NCI-H345 treated with DMSO at 0.1 percent for 48 hours (cell line): ENCODE measurements at regions not wholly inside any gene's neighbourhood (a gene's known extent, or its start where the extent isn't known, plus 50 kb on each side); places are given as distances from the start of the nearest gene placed in this dataset.

Experiments
- DNase-seq: peaks from one replicate; lab custom pipeline; 2025; ENCODE audit not compliant: unreplicated experiment; lab: John Stamatoyannopoulos, UW

DNA sequence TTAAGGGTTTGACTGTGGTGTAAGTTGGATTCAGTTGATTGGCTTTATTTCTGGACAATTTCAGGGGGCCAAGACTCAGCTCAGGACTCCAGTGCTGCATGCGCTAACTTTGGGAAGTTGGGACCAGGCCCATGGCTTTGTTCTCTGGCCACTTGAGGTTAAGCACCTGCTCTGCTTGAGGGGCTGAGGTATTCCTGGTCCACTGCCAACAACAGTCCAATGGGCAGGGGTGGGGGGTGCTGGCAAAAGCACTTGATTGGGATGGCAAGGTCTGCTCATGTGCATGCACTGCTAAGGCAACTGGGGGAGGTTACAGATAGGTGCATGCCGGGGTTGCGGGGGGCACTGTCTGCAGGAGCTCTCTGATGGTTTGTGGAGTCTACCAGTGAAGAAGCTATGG lies 52.6 kb upstream of the ASB17 start:
- DNase-seq, result no peak

GRCh38 chr1:75985827-75986226 lies 53.6 kb upstream of the ASB17 start:
- no peak for DNase-seq

GRCh38 chr1:75986478-75986877 lies 54.3 kb upstream of the ASB17 start:
- no peak for DNase-seq

DNA sequence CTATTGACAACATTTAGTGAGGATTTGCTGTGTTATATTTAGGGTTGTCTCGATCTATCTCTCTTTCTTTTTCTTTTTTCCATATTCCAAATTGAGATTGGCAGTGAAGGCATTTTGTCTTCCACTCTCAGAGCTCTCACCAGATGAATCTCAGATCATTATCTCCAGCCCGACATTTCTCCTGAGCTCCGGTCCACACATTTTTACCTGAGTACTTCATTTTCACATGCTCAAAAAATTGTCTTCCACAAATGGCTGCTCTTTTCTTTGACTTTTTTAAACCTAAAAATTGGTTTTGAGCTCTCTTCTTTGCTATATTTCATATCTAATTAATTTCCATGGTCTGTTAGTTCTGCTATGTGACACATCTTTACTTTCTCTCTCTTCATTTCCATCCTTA lies 56.9 kb upstream of the ASB17 start:
- no peak for DNase-seq

DNA sequence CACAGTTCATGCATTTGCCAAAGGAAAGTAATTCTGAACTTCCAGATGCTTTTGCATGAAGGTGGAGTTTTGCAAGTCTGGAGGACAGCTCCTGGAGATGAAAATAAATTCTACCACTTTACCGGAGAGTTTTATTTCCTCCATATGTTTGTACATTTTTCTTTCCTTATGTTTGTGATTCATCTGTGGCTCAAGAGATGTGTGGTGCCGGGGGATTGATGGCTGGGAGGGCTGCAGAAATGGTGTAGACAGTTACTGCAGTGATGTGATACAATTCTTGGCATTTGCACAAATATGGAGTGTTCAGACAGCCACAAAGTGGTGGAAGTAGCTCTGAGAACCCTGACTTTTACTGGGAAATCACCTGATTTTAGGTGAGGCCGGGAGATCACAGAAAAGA lies 58.5 kb upstream of the ASB17 start:
- no peak for DNase-seq

DNA sequence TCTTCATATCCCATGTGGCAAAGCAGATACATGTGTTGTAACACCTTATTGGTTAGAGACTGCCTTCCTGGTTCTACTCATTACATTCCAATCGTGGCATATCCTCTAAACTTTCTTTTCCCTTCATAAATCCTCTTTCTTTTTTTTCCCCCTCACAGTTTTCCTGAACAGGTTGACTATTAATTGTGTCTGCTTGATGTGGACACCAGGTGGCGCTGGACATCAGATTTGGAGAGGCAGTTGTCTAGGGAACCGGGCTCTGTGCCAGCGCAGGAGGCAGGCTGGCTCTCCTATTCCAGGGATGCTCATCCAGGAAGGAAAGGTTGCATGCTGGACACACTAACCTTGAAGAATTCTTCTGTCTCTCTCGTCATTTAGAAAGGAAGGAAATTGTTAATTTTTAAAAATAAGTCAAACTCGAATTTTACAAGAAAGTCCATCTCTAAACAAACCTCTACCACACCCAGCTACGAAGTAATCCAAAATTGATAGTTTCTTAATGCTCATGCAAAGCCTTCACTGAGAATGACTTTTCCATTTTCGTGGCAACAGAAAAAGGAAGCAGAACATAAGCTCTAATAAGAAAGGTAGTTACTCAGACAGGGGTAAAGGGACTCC lies 59.4 kb upstream of the ASB17 start:
- DNase-seq, result peak; percentile 87

DNA sequence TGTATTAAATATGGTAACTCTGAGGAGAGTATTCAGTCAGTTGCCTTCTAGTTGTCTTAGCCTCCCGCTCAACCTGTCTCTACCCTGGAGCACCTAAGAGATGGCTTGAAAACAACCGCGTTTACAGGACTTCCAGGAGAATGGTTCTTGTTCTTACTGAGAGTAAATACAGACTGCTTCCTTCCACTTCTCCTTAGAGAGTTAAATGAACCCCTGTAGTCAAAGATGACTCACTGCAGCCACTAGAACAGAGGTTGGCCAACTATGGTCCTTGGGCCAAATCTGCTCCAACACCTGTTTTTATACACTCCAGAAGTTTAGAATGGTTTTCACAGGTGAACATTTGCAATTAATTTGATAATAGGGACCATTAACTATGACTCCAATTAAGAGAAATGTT lies 60.1 kb upstream of the ASB17 start:
- no peak for DNase-seq

DNA sequence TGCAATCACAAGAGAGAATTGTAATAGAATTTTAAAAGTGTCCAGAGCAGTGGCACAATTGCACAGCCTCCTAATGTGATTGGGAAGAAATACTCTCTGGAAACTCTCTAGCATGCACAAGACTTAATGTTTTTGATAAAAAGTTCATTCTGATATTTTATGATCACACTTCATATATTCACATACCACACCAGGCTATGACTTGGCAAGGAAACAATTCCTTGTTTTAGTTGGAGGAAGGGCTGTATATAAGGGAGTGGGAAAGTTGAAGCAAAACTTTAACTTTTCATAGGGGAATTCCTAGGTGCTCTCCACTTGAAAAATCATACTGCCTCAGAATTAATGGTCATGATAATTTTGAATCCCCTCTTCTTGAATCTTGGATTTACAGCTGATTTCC lies 61.5 kb upstream of the ASB17 start:
- DNase-seq, result no peak

DNA sequence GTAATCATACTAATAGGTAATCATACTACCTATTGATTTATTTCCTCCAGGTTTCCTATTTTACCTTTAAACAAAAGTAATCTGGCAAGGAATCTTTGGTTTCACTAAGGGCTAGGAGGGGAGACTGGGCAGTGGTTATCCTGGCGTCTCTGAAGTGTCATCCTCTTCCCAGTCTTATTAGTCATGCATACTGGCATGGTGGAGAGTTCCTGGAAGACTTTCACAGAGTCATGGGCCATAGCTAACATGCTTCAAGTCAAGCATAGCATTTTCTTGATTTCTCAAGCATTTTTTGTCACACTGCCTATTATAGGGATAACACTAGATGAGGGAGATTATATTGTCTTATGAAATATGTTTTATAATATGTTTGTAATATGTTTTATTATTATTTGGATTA lies 64.0 kb upstream of the ASB17 start:
- DNase-seq, result no peak

DNA sequence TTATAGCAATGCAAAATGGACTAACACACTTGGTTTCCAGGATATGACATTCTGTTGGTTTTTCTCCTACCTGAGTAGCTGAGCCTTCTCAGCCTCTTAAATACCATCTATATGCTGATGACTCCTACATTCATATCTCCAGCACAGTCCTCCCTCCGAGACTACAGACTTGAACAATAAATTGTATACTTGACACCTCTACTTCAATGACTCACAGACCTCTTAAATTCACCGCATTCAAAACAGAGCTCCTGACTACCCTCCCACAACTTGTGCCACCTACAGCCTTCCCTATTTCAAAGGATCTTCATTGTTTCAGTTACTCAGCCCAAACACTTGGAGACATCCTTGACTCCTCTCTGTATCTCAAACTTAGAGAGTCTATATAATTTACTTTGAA lies 66.8 kb upstream of the ASB17 start:
- no peak for DNase-seq

GRCh38 chr1:76003946-76004345 lies 70.6 kb upstream of the ST6GALNAC3 start:
- DNase-seq, result no peak

DNA sequence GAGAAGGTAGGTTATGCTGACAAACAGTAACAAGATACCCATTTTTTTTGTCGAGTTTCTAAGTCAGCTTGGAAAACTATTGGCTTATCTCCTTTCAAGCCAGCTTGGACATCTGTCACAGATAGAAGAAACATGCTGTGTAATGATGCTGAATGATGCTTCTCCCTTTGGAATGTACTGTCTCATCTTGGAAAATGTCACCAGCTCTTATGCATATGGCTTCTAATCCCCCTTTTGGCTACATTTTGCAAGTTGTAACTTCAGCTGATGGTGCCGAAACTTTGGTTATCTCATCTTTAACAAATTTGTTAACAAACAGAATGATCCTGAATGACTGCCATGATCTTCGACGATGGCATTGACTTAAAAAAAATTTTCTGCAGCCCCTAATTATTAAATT lies 68.8 kb upstream of the ST6GALNAC3 start:
- no peak for DNase-seq

DNA sequence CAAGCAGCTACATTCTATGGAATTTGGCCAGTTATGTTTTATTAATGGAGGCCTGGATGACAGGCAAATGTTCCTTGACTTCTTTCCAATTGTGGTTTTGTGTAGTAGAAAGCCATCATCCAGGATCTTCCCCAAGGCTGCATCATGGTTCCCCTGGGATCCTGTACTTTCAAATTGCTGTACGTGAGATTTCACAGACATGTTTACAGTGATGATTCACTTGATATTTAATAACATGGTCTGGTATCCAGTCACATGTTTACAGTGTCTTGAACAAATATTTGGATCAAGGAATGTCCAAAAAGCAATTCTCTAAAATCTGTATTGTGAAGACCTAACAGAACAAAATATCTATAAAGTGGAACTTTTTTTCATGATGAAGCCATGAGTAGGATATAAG lies 68.3 kb upstream of the ST6GALNAC3 start:
- no peak for DNase-seq

DNA sequence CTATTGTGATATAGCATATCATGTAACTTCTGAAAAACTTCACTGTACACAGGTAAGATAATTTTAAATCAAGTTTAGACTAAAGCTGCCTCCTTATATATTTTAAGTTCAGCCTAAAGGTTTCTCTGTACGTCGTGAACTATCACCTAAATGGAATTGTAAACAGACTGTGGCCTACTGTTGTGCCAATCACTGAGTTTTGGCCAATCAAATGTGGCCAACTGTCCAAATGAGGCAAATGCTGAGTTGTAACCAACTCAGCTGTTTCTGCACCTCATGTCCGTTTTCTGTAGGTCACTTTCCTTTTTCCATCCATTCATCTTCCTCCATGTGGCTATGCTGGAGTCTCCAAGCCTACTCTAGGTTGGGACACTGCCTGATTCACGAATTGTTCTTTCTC lies 63.7 kb upstream of the ST6GALNAC3 start:
- DNase-seq, result no peak

DNA sequence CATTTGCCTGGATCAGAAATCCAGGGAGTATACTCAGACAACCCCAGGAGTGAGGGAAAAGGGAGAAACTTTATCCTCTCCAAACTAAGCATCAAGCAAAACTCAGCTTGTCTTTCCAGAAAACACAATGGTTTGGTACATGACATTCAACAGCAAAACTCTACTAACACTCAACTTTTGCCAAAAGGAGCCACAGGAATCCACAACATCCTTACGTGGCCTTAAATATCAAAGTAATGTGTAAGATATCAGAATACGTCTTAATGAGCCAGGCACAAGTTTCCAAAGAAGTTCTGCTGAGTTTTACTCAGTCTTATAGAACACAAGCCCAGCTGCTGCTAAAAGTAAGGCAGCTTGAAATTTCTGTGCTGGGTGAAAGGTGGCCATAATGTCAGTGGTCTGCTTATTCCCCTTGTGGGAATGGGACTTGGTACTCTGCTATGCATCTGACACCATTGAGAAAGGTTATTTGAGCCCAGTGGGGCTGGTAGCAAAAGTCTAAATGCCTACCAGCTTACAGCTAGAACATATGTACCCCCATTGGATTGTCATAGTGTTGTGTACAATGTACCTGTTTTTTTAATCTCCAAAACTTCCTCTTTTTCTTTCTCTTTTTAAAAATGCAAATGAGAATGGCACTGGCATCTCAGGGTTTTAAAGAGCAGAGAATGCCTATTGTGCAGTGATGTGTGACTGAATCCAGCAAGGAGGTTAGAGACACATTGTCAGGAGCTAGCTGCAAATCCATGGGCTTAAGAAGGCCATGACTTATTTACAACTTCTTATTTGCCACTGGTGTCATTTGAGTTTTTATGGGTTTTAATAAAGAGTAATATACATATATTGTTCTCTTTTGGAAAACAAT lies 62.0 kb upstream of the ST6GALNAC3 start:
- DNase-seq, result no peak

GRCh38 chr1:76013206-76013581 lies 61.4 kb upstream of the ST6GALNAC3 start:
- DNase-seq, result no peak

DNA sequence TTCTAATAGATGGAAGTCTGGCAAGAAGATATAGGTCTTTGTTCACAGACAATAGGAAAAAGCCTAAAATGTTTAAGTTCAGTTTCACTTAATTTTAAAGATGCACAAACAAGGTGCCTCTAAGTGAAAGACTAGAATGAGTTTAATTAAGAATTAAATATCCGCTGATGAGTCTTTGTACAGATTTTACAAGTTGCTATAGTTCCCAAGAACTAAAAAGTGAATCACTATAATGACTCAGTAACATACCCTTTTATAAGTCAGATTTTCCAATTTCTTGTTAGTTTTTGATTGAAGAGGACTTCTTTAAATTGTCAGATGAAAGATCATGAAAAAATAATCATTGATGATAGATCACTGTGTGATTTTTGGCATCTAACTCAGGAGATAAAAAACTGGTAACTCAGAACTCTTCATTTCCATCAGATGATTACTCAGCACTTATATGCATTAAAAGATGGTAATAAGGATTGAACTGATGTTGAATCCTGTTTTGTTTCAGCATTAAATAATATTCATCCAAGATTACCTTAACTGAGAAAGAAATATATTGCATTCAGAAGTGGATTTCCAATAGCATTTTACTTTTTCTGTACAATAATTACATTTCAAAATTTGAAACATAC lies 59.0 kb upstream of the ST6GALNAC3 start:
- DNase-seq, result no peak

- DNase-seq, result no peak
These were observed 56.5 kb upstream of the ST6GALNAC3 start for GRCh38 chr1:76018045-76018444.

DNA sequence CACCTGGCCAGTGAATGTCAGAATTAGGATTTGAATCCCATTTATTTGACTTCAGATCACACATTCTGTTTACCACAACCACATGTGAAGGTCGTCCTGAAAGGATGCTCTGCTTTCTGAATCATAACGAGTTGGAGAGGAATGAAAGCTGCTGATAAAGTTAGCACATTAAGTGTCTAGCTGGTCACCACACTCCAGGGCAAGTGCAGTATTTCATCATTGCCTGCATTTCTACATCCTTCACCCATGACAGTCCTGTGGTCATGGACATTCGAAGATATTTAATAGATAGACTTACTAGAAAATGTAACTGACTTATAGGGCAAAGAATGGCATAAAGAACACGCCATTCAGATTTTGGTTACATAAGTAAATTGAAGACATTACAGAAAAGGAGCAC lies 52.7 kb upstream of the ST6GALNAC3 start:
- no peak for DNase-seq

DNA sequence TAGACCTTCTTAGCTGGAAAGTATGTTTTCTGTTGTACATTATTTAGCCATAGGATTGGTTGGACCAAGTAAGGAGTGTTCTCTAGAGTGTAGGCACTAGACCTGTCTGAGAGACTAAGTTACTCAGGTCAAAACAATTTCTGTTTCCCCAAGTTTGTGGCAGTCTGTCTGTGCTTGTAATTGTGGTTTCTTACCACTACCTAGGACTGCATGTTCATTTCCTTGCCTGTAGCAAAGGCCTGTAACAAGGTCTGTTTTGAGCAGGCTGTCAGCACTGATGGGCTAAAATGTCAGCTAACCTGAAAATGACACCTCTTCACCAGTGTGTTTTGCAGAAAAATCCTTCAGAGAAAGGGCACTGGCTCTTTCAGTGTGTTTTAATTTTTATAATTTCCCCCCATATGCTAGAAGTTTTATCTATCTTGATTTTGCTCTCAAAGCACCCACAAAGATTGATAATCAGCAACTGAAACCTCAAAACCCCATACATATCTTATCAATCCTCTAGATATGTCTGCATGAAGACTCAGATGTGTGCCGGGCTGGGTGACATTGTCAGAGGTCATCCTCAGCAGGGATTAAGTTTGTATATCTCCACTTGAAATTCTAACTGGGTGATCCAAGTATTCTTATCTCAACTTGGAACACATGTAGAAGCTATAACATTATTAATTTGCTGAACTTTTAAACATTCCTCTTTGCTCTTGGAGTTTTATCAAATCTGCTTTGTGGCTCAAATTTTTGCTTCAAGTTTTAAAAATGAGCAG lies 50.7 kb upstream of the ST6GALNAC3 start:
- no peak for DNase-seq
